HL-60 (cell line): ENCODE measurements at regions not wholly inside any gene's neighbourhood (a gene's known extent, or its start where the extent isn't known, plus 50 kb on each side); places are given as distances from the start of the nearest gene placed in this dataset.

Experiments used
- CTCF ChIP-seq: IDR thresholded peaks from one replicate; pipeline ENCODE4 v1.5.1; 2011; ENCODE audit warnings: low read length, control low read depth, inconsistent platforms; ENCODE audit not compliant: insufficient read depth
- SPI1 ChIP-seq: IDR thresholded peaks from 2 replicates; pipeline ENCODE4 v1.6.1; 2012; ENCODE audit warnings: low read depth, mild to moderate bottlenecking, borderline replicate concordance

- TF ChIP-seq CTCF (no peak), SPI1 (no peak)
These were observed 431.3 kb downstream of the SPATA31D1 start for GRCh38 chr9:82419696-82420486.
